GM12874 (cell line): ENCODE measurements at regions not wholly inside any gene's neighbourhood (a gene's known extent, or its start where the extent isn't known, plus 50 kb on each side); places are given as distances from the start of the nearest gene placed in this dataset.

ENCODE experiments used
- TF ChIP-seq, protein P1 (sequence below): IDR thresholded peaks from 2 replicates; pipeline ENCODE4 v1.5.1; 2011; ENCODE audit warnings: low read depth, mild to moderate bottlenecking, control low read depth, low read length, moderate library complexity; ENCODE audit not compliant: insufficient read depth

DNA sequence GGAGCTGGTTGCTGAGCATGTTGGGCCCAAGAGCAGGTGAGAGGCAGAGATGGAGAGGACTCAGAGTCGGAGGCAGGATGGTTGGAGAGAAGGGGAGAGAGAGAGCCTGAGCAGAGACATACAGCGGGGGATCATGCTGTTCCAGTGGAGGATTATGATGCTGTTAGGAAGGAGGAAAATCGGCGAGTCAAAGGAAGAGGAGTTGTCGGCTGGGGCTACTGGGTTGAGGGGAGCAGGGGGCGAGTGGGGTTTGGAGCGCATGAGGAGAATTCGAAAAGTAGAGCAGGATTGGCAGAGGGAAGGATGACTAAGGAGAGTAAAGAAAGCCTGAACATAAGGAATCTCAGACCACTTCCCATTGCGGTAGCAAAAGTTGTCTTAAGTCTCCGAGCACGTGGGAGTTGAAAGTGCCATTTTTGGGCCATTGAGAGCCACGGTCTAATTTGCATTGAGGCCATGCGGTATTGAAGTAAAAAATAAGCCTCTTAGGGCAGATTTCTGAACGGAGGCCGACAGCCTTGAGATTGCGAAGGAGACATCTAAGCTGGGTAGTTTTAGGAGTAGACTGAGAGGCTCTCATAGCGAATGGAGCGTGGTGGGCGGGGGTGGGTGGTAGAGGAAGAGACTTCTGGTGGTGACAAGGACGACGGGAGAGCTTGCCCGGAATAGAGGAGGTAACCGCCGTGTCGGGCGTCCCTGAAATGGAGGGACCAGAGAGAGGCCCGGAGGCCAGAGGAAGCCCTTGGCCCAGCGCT is 140.4 kb upstream of the ETV3 start:
- TF ChIP-seq, protein P1, sequence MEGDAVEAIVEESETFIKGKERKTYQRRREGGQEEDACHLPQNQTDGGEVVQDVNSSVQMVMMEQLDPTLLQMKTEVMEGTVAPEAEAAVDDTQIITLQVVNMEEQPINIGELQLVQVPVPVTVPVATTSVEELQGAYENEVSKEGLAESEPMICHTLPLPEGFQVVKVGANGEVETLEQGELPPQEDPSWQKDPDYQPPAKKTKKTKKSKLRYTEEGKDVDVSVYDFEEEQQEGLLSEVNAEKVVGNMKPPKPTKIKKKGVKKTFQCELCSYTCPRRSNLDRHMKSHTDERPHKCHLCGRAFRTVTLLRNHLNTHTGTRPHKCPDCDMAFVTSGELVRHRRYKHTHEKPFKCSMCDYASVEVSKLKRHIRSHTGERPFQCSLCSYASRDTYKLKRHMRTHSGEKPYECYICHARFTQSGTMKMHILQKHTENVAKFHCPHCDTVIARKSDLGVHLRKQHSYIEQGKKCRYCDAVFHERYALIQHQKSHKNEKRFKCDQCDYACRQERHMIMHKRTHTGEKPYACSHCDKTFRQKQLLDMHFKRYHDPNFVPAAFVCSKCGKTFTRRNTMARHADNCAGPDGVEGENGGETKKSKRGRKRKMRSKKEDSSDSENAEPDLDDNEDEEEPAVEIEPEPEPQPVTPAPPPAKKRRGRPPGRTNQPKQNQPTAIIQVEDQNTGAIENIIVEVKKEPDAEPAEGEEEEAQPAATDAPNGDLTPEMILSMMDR: no peak

DNA sequence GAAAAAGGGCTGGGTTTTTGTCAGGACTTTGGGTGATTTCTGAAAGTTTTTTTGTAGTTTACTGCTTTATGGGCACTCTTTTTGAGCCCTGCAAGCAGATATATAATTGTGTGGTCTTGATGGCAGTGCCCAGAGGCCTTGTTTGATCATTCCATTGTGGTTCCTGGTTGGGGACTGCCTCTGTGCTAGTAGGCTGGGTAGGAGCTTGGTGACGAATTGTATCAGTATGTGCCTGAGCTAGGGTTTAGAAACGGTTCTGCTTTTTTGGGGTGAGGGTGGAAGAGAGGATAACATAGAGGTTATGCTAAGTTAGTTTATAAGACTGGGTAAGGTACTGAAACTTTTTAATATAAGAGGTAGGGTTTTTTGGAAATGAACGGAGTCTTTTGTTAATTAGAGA is 139.7 kb upstream of the ETV3 start:
- TF ChIP-seq, protein P1: no peak

DNA sequence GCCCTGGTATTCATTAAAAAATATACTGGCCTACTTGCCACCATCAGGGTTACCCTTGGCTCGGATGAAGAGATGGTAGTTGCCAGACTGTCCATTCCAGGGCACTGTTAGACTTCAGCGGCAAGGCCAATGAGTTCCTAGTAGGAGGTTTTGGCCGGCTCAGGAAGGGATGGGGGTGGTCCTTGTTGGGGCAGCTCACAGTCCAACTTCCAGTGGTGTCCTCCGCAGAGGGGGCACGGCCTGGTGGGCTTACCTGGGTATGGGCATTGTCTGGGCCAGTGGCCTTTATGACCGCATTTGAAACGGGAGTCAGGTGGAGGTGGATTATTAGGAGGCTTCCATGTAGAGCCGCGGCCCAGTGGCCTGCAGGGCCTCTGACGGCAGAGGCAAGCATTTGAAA is 139.1 kb upstream of the ETV3 start:
- TF ChIP-seq, protein P1: no peak

DNA sequence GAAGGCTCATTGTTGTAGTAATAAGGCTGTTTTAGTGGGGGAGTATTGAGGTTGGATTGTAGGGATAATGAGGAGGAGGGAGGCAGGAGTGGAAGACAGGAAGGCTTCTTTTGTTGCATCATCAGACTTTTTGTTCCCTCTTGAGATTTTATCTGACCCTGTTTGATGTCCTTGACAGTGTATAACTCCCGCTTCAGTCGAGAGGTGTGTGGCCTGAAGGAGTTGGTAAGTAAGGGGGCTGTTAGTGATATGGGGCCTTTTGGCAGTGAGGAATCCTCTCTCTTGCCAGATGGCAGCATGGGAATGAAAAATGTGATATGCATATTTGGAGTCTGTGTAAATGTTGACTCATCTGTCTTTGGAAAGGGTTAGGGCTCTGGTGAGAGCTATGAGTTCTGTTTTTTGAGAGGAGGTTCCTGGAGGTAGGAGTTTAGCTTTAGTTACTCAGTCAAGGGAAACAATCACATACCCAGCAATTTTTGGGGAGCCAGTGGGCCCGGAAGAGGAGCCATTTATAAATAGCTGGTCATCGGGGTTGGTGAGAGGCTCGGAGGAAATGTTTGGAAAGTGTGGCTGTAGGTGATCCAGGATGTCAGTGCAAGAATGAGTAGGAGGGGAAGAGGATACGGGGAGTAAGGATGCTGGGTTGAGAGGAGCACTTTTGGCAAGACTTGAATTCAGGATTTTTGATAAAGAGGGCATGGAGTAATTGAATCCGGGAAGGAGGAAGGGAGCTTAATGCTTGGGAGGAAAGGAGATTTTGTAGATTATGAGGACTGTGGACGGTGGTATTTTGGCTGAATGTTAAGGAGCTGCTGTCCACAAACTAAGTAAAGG is 136.7 kb upstream of the ETV3 start:
- TF ChIP-seq, protein P1: no peak

DNA sequence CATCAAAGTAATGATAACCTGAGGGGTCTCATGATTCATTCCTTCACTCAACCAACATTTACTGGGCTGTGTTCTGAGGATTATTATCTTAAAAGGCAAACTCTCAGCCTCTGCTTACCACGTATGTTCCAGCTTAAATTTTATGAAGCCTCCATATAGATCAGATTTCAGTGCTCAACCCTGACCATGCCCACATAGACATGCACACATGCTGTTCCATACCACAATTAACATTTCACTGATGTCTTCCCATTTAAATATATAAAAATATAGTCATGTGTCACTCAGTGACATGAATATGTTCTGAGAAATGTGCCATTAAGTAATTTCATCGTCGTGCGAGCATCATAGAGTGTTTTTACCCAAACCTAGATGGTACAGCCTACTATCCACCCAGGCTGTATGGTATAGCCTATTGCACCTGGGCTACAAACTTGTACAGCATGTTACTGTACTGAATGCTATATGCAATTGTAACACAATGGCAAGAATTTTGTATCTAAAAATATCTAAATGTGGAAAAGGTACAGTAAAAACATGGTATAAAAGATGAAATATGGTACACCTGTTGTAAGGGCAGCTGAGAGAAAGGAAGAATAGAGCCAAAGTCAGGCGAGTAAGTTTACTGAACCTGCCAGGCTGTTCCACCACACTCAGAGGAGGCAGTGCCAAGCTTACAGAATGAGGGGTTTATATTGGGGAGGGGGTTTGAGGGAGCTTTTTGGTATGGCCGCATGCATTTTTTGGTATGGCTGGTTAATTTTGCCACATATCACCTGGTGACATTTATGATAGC is 134.7 kb upstream of the ETV3 start:
- TF ChIP-seq, protein P1: no peak

DNA sequence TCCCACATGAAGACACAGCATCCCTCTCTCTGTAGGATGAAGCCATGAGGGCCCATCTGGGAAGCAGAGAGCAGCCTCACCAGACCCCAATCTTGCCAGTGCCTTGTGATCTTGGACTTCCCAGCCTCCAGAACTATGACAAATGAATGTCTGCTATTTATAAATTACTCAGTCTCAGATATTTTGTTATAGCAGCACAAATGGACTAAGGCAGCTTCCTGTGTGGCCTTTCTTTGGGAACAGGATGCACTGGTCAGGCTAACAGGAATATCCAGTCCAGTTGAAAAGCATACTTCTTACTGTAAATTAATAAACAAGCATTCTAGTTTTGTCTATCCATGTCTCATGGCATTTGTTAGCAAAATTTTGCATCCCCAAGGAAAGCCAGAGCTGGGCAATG is 134.1 kb upstream of the ETV3 start:
- TF ChIP-seq, protein P1: no peak
